GM23338 (cell line): ENCODE measurements at regions not wholly inside any gene's neighbourhood (a gene's known extent, or its start where the extent isn't known, plus 50 kb on each side); places are given as distances from the start of the nearest gene placed in this dataset.
"Not testable (repeated sequence)": the region's sequence is repeated elsewhere in the genome, so short reads cannot be mapped to it uniquely, and the experiment has no call there.

Experiments
- ATAC-seq: fragments of 200-7000 bp; cut with Tn5 transposase; 3 replicates; pipeline ENCODE4 v1.9.1; 2020
- DNase-seq: peaks from one replicate; pipeline ENCODE4 v3.0.0-alpha.2; 2015; ENCODE audit warnings: low spot score
- H2AFZ ChIP-seq: fragments of 200-600 bp; sonication (generic); 2 replicates; pipeline ENCODE4 v1.8.0; 2016; ENCODE audit warnings: antibody characterized with exemption, mild to moderate bottlenecking, moderate library complexity
- H3F3A ChIP-seq: fragments of 200-600 bp; sonication (generic); replicated peaks from 2 replicates; pipeline ENCODE4 v1.8.0; 2017; ENCODE audit warnings: antibody characterized with exemption, mixed run types, low read depth
- H3K27ac ChIP-seq: fragments of 200-600 bp; sonication (generic); 2 replicates; pipeline ENCODE4 v1.6.1; 2016; ENCODE audit warnings: low read depth
- H3K27me3 ChIP-seq: fragments of 200-600 bp; sonication (generic); 2 replicates; pipeline ENCODE4 v1.8.0; 2016; ENCODE audit warnings: mild to moderate bottlenecking, mixed run types, moderate library complexity; ENCODE audit not compliant: insufficient read depth
- H3K36me3 ChIP-seq: fragments of 200-600 bp; sonication (generic); 2 replicates; pipeline ENCODE4 v1.8.0; 2016; ENCODE audit warnings: mild to moderate bottlenecking; ENCODE audit not compliant: insufficient read depth
- H3K4me1 ChIP-seq: fragments of 200-600 bp; sonication (generic); 2 replicates; pipeline ENCODE4 v1.8.0; 2016; ENCODE audit warnings: mild to moderate bottlenecking, moderate library complexity; ENCODE audit not compliant: insufficient read depth
- H3K4me2 ChIP-seq: fragments of 200-600 bp; sonication (generic); 2 replicates; pipeline ENCODE4 v1.7.1; 2017; ENCODE audit warnings: mixed run types
- H3K4me3 ChIP-seq: fragments of 200-600 bp; sonication (generic); 2 replicates; pipeline ENCODE4 v1.6.1; 2016; ENCODE audit warnings: mixed run types
- H3K79me2 ChIP-seq: fragments of 200-600 bp; sonication (generic); replicated peaks from 2 replicates; pipeline ENCODE4 v1.8.0; 2017; ENCODE audit warnings: mild to moderate bottlenecking; ENCODE audit not compliant: insufficient read depth
- H3K9me2 ChIP-seq: fragments of 200-600 bp; sonication (generic); 2 replicates; pipeline ENCODE4 v1.8.0; 2017; ENCODE audit not compliant: insufficient read depth
- H4K20me1 ChIP-seq: fragments of 200-600 bp; sonication (generic); replicated peaks from 2 replicates; pipeline ENCODE4 v1.8.0; 2017; ENCODE audit warnings: mild to moderate bottlenecking; ENCODE audit not compliant: insufficient read depth
- H3K27ac Mint-ChIP-seq: 2 replicates; pipeline ENCODE4 v1.8.0; 2020; ENCODE audit warnings: inconsistent platforms, mild to moderate bottlenecking, moderate library complexity, mixed read lengths
- H3K27me3 Mint-ChIP-seq: 3 replicates; pipeline ENCODE4 v1.8.0; 2022; ENCODE audit warnings: low read depth, mild to moderate bottlenecking, moderate library complexity, mixed read lengths, inconsistent platforms; ENCODE audit not compliant: insufficient read depth, poor library complexity
- H3K36me3 Mint-ChIP-seq: 3 replicates; pipeline ENCODE4 v1.8.0; 2021; ENCODE audit warnings: low read depth, mild to moderate bottlenecking, inconsistent platforms, moderate library complexity, mixed read lengths
- H3K4me1 Mint-ChIP-seq: 3 replicates; pipeline ENCODE4 v1.8.0; 2020; ENCODE audit warnings: mild to moderate bottlenecking, inconsistent platforms, mixed read lengths
- H3K4me3 Mint-ChIP-seq: 3 replicates; pipeline ENCODE4 v1.8.0; 2021; ENCODE audit warnings: moderate library complexity, mild to moderate bottlenecking, inconsistent platforms, mixed read lengths
- H3K9me3 Mint-ChIP-seq: 3 replicates; pipeline ENCODE4 v1.8.0; 2020; ENCODE audit warnings: moderate library complexity, mild to moderate bottlenecking, inconsistent platforms, mixed read lengths
- CTCF ChIP-seq, 2 experiments: fragments of 200-600 bp in 1 of 2; sonication (generic) in 1 of 2; conservative IDR thresholded peaks; 2 replicates each; pipeline versions ENCODE4 v1.5.1 to v1.6.1; 2016 to 2017; ENCODE audit warnings: antibody characterized with exemption in 2 of 2, low read depth in 2 of 2, mild to moderate bottlenecking in 2 of 2, moderate library complexity in 1 of 2
- ETS1 ChIP-seq: IDR thresholded peaks from 2 replicates; pipeline ENCODE4 v1.6.1; 2016; ENCODE audit warnings: antibody characterized with exemption
- EZH2 ChIP-seq: fragments of 200-600 bp; sonication (generic); IDR thresholded peaks from one replicate; pipeline ENCODE4 v1.8.0; 2017; ENCODE audit warnings: antibody characterized with exemption, mild to moderate bottlenecking, low read depth; ENCODE audit not compliant: unreplicated experiment
- NANOG ChIP-seq: IDR thresholded peaks from 2 replicates; pipeline ENCODE4 v1.6.1; 2016; ENCODE audit warnings: antibody characterized with exemption, borderline replicate concordance
- ZNF114 ChIP-seq: fragments of 250-450 bp; sonication (Bioruptor Pico); IDR thresholded peaks from 2 replicates; pipeline ENCODE4 v1.5.0; 2020; ENCODE audit warnings: mild to moderate bottlenecking, moderate library complexity
- ZNF331 ChIP-seq: fragments of 250-450 bp; sonication (Bioruptor Pico); IDR thresholded peaks from 2 replicates; pipeline ENCODE4 v1.5.0; 2020; ENCODE audit warnings: low read depth, mild to moderate bottlenecking, moderate library complexity
- ZNF462 ChIP-seq: fragments of 250-450 bp; sonication (Bioruptor Pico); IDR thresholded peaks from 2 replicates; pipeline ENCODE4 v1.5.0; 2020; ENCODE audit warnings: mild to moderate bottlenecking, moderate library complexity

- H4K20me1 ChIP-seq = no peaks in the 10 kb centered on the region
- no peaks in the 10 kb centered on the region for H3F3A ChIP-seq
- no peak for TF ChIP-seq EZH2
- TF ChIP-seq ETS1 = no peak
- no peak for TF ChIP-seq NANOG
- TF ChIP-seq ZNF331 = no peak
- no peak for TF ChIP-seq CTCF (conservative IDR thresholded peaks at IDR 0.05; ENCODE audit: low read depth in 2 of 2)
- TF ChIP-seq ZNF114 (CRISPR knock-in tag) = no peak
- no peak for TF ChIP-seq ZNF462 (CRISPR knock-in tag)
- peak; percentile 5 for DNase-seq
- H3K4me1 Mint-ChIP-seq = no peaks in the 10 kb centered on the region
- H3K79me2 ChIP-seq = no peaks in the 10 kb centered on the region
- ATAC-seq = no peak
- no peaks in the 10 kb centered on the region for H3K27me3 ChIP-seq
- no peak overlapping the region for H3K27ac Mint-ChIP-seq
- H3K9me2 ChIP-seq = no peaks in the 10 kb centered on the region; the same call in 1 of the 2 replicates
- no peaks in the 10 kb centered on the region for H3K4me1 ChIP-seq
- H3K36me3 ChIP-seq = no peaks in the 10 kb centered on the region
- H3K4me3 ChIP-seq = no peak overlapping the region
- peaks cover 26% of the 10 kb centered on the region for H3K9me3 Mint-ChIP-seq
- no peak overlapping the region for H3K4me3 Mint-ChIP-seq
- peak overlapping the region; percentile 79; the same call in 1 of the 2 replicates for H2AFZ ChIP-seq
- H3K4me2 ChIP-seq = no peak overlapping the region
- peak overlapping the region; percentile 28; the same call in 1 of the 2 replicates for H3K27ac ChIP-seq
- peaks cover 9% of the 10 kb centered on the region for H3K27me3 Mint-ChIP-seq
- peaks cover 15% of the 10 kb centered on the region; the same call in 2 of the 3 replicates for H3K36me3 Mint-ChIP-seq
These were observed 84.5 kb downstream of the ANKEF1 start for GRCh38 chr20:10119336-10119735.

- not testable (repeated sequence) for H2AFZ ChIP-seq, H3K4me1 ChIP-seq, DNase-seq, H3K4me3 Mint-ChIP-seq, H3K4me3 ChIP-seq, H3K27me3 ChIP-seq, H3K27me3 Mint-ChIP-seq, H3K9me2 ChIP-seq, H3K27ac Mint-ChIP-seq, H3F3A ChIP-seq, H3K4me1 Mint-ChIP-seq, H3K79me2 ChIP-seq, ATAC-seq, H3K27ac ChIP-seq, H4K20me1 ChIP-seq, H3K36me3 ChIP-seq, H3K4me2 ChIP-seq
- Mint-ChIP-seq H3K36me3 (peaks cover 30% of the 10 kb centered on the region), H3K9me3 (peaks cover 41% of the 10 kb centered on the region)
These were observed 90.1 kb downstream of the ANKEF1 start for GRCh38 chr20:10124883-10125282.
